SHP77 treated with DMSO at 0.1 percent for 48 hours (cell line): ENCODE measurements at regions not wholly inside any gene's neighbourhood (a gene's known extent, or its start where the extent isn't known, plus 50 kb on each side); places are given as distances from the start of the nearest gene placed in this dataset.
"Not testable (repeated sequence)": the region's sequence is repeated elsewhere in the genome, so short reads cannot be mapped to it uniquely, and the experiment has no call there.

Source experiments
- DNase-seq: peaks from one replicate; lab custom pipeline; 2025; lab: John Stamatoyannopoulos, UW

GRCh38 chr11:15300341-15300740 is 185.6 kb downstream of the INSC start:
- DNase-seq: no peak

GRCh38 chr11:15307619-15308024 is 192.9 kb downstream of the INSC start:
- no peak for DNase-seq

- DNase-seq: no peak
Observed at GRCh38 chr11:15308840-15309239, 194.1 kb downstream of the INSC start.

- DNase-seq: no peak
Observed at GRCh38 chr11:15309296-15309695, 194.6 kb downstream of the INSC start.

- no peak for DNase-seq
Observed at GRCh38 chr11:15313862-15314261, 199.1 kb downstream of the INSC start.

- no peak for DNase-seq
Observed at GRCh38 chr11:15318814-15319213, 204.1 kb downstream of the INSC start.

- no peak for DNase-seq
Observed at GRCh38 chr11:15326520-15326919, 211.8 kb downstream of the INSC start.

- no peak for DNase-seq
Observed at GRCh38 chr11:15327786-15328231, 213.1 kb downstream of the INSC start.

GRCh38 chr11:15333407-15333806 is 218.7 kb downstream of the INSC start:
- no peak for DNase-seq

GRCh38 chr11:15334766-15335165 is 220.0 kb downstream of the INSC start:
- no peak for DNase-seq

GRCh38 chr11:15336021-15336420 is 221.3 kb downstream of the INSC start:
- DNase-seq: no peak

- no peak for DNase-seq
Observed at GRCh38 chr11:15339302-15339701, 224.6 kb downstream of the INSC start.

GRCh38 chr11:15341587-15341986 is 226.9 kb downstream of the INSC start:
- no peak for DNase-seq

GRCh38 chr11:15342163-15342562 is 227.4 kb downstream of the INSC start:
- no peak for DNase-seq

- no peak for DNase-seq
Observed at GRCh38 chr11:15346907-15347306, 232.2 kb downstream of the INSC start.

- no peak for DNase-seq
Observed at GRCh38 chr11:15347969-15348734, 233.4 kb downstream of the INSC start.

GRCh38 chr11:15349413-15349812 is 234.7 kb downstream of the INSC start:
- no peak for DNase-seq

GRCh38 chr11:15361316-15361715 is 246.6 kb downstream of the INSC start:
- no peak for DNase-seq

GRCh38 chr11:15365286-15365685 is 250.6 kb downstream of the INSC start:
- not testable (repeated sequence) for DNase-seq

- DNase-seq: no peak
Observed at GRCh38 chr11:15367695-15368094, 253.0 kb downstream of the INSC start.

GRCh38 chr11:15370495-15371147 is 255.9 kb downstream of the INSC start:
- DNase-seq: no peak

- no peak for DNase-seq
Observed at GRCh38 chr11:15371533-15371932, 256.8 kb downstream of the INSC start.

- DNase-seq: no peak
Observed at GRCh38 chr11:15374418-15374817, 259.7 kb downstream of the INSC start.

- DNase-seq: no peak
Observed at GRCh38 chr11:15378941-15379340, 264.2 kb downstream of the INSC start.
